Lower lobe of right lung (tissue), 2 donors: ENCODE measurements at regions not wholly inside any gene's neighbourhood (a gene's known extent, or its start where the extent isn't known, plus 50 kb on each side); places are given as distances from the start of the nearest gene placed in this dataset.

Experiments
- ATAC-seq, 2 donors: fragments of 200-7000 bp; cut with Tn5 transposase; one replicate each; pipeline ENCODE4 v1.9.1; 2020 to 2022; ENCODE audit warnings: mild to moderate bottlenecking in 2 of 2, moderate library complexity in 2 of 2
- DNase-seq: peaks from one replicate; pipeline ENCODE4 v3.0.0-alpha.2; 2020
- H3K27ac ChIP-seq: fragments of 200-600 bp; one replicate; pipeline ENCODE4 v1.8.0; 2022
- H3K27me3 ChIP-seq: fragments of 200-600 bp; one replicate; pipeline ENCODE4 v1.8.0; 2022; ENCODE audit warnings: low read depth
- H3K36me3 ChIP-seq: fragments of 200-600 bp; one replicate; pipeline ENCODE4 v1.8.0; 2022; ENCODE audit warnings: mild to moderate bottlenecking
- H3K4me1 ChIP-seq: fragments of 200-600 bp; one replicate; pipeline ENCODE4 v1.8.0; 2022
- H3K4me3 ChIP-seq: fragments of 200-600 bp; one replicate; pipeline ENCODE4 v1.8.0; 2022; ENCODE audit warnings: mild to moderate bottlenecking
- H3K9me3 ChIP-seq: fragments of 200-600 bp; one replicate; pipeline ENCODE4 v1.8.0; 2022
- intact Hi-C: fragments of 100-400 bp; cut with DNase I; formaldehyde crosslinking; loops from one replicate; pipeline ENCODE4 v1.11.0; 2022
- TF ChIP-seq, protein P1 (sequence below): fragments of 200-600 bp; IDR thresholded peaks from one replicate; pipeline ENCODE4 v1.8.0; 2022; ENCODE audit warnings: antibody characterized with exemption, mild to moderate bottlenecking
- donor health status: DM: no; HTN: yes; CAD: no; lungs with severe emphysema.

DNA sequence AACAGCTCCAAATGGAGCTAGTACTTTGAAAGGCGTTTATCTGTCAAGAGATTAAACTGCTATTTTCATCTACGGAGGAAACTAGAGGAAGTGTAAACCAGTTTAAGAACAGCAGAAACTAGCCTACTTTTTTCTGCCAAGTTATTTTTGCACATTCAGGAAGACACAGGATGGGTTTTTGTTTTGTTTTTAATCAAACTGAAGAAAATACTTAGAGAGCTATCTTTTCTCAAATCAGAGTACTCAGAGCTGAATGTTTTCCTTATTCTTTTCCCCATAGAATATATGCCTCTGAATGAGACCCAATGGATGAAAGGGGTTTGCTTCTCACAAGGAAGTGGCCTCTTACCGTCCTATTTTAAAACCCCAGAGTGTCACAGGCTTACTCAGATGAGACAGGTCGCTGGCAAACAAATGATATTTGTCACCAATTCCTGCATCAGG, 538.5 kb downstream of the CD83 start:
- Histone ChIP-seq H3K27ac (no peak overlapping the region), H3K4me3 (no peak overlapping the region), H3K27me3 (no peaks in the 10 kb centered on the region), H3K9me3 (no peaks in the 10 kb centered on the region), H3K4me1 (no peaks in the 10 kb centered on the region), H3K36me3 (no peaks in the 10 kb centered on the region)
- intact Hi-C loops, result no loop called here
- TF ChIP-seq, protein P1, sequence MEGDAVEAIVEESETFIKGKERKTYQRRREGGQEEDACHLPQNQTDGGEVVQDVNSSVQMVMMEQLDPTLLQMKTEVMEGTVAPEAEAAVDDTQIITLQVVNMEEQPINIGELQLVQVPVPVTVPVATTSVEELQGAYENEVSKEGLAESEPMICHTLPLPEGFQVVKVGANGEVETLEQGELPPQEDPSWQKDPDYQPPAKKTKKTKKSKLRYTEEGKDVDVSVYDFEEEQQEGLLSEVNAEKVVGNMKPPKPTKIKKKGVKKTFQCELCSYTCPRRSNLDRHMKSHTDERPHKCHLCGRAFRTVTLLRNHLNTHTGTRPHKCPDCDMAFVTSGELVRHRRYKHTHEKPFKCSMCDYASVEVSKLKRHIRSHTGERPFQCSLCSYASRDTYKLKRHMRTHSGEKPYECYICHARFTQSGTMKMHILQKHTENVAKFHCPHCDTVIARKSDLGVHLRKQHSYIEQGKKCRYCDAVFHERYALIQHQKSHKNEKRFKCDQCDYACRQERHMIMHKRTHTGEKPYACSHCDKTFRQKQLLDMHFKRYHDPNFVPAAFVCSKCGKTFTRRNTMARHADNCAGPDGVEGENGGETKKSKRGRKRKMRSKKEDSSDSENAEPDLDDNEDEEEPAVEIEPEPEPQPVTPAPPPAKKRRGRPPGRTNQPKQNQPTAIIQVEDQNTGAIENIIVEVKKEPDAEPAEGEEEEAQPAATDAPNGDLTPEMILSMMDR, result no peak
- DNase-seq, result no peak
- no peak for ATAC-seq

DNA sequence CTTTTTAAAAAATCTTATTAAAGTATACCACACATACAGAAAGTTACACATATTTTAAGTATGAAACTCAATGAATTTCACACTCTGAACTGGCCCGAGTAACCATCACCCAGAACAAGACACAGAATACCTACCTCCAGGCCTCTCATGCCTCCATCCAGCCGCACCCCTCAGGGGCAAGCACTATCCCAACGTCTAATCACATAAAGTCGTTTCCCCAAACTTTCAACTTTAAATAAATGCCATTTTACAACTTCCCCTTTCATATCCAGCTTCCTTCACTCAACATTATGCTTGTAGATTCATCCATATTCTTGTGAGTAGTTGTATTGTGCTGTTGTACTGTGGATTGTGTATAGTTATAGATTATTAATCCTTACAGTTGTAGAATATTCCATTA, 539.1 kb downstream of the CD83 start:
- Histone ChIP-seq H3K9me3 (no peaks in the 10 kb centered on the region), H3K27ac (no peak overlapping the region), H3K36me3 (no peaks in the 10 kb centered on the region), H3K27me3 (no peaks in the 10 kb centered on the region), H3K4me3 (no peak overlapping the region), H3K4me1 (no peaks in the 10 kb centered on the region)
- intact Hi-C loops, result no loop called here
- ATAC-seq (no peak), DNase-seq (no peak)
- TF ChIP-seq, protein P1, result no peak

DNA sequence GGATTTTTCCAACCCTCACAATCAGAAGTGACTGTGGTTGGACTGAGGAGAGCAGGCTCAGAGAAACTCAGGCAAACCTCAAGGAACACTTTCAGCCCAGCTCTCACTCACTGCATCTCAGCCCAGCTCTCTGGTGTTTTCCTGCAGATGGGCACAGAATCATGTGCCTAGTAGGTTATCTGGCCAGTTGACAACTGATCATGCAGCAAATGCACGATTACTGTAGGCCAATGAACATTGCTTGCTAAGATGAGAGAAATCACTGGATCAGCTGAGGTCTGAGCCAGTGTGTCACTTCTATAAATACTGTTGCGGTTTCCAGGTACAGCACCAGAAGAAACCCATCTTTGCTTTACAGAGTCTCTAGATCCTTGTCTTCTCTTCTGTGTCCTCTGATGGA, 540.5 kb downstream of the CD83 start:
- TF ChIP-seq, protein P1, result no peak
- Histone ChIP-seq H3K9me3 (no peaks in the 10 kb centered on the region), H3K4me3 (no peak overlapping the region), H3K4me1 (no peaks in the 10 kb centered on the region), H3K27ac (no peak overlapping the region), H3K27me3 (no peaks in the 10 kb centered on the region), H3K36me3 (no peaks in the 10 kb centered on the region)
- DNase-seq, result no peak
- intact Hi-C loops, result no loop called here
- no peak for ATAC-seq

DNA sequence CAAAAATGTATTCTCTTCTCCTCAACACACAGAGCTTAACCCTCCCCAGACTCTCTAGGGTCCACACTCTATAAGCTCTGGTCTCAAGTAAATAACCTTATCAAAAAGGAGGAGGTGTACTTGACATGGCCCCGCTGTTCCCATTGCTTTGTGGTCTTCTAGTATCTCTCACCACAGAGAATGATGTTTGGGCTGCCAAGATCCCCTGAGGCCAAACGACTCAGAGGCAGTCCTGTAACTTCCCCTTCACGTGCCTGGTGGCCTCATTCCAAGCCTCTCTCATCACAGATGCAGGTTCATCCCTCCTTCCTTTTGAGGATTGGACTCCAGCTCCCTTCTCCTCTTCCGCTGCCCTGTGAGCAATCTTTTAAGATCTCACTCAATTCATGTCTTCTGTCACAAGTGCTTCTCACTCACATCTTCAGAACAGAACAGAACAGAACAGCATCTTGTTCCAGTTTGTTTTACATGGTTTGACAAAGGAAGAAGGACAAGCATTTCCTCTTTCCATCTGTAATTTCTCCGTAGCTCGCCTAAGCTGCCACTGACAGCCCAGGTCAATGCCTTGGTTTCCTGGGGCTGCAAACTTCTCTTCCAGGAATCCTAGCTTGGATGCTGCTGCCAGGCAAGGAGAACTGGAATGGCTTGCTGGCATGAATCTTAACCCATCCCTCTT, 541.5 kb downstream of the CD83 start:
- Histone ChIP-seq H3K9me3 (no peaks in the 10 kb centered on the region), H3K36me3 (no peaks in the 10 kb centered on the region), H3K4me3 (no peak overlapping the region), H3K27me3 (no peaks in the 10 kb centered on the region), H3K27ac (no peak overlapping the region), H3K4me1 (no peaks in the 10 kb centered on the region)
- ATAC-seq (peak in 1 of 2 donors; percentile 25), DNase-seq (no peak)
- intact Hi-C loops, result no loop called here
- TF ChIP-seq, protein P1, result no peak

DNA sequence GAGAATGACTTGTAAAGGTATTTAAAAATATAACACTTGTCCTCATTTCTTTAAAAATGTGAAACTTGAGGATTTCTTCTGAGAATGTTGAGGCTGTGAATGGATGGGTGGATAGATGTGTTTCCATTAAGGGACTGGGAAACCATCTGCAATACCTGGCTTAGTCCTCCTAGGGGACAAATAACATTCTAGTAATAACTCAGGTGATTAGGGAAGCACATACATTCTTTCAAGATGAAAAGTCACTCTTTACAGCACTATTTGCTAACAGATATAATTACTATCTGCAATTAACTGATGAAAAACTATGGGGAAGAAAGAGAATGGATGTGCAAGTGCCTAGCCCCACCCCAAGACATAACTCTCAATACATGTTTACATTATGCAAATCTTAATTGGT, 542.3 kb downstream of the CD83 start:
- Histone ChIP-seq H3K4me3 (no peak overlapping the region), H3K27ac (no peak overlapping the region), H3K27me3 (no peaks in the 10 kb centered on the region), H3K9me3 (no peaks in the 10 kb centered on the region), H3K4me1 (no peaks in the 10 kb centered on the region), H3K36me3 (no peaks in the 10 kb centered on the region)
- ATAC-seq, result no peak
- DNase-seq, result no peak
- intact Hi-C loops, result no loop called here
- TF ChIP-seq, protein P1, result no peak
